G401 (cell line): ENCODE measurements at regions not wholly inside any gene's neighbourhood (a gene's known extent, or its start where the extent isn't known, plus 50 kb on each side); places are given as distances from the start of the nearest gene placed in this dataset.

Source experiments
- DNase-seq: peaks from one replicate; pipeline ENCODE4 v3.0.0-alpha.2; 2015; ENCODE audit warnings: low spot score
- in situ Hi-C: cut with HindIII; loops from 2 replicates; pipeline ENCODE4 v1.10.0; 2016; ENCODE audit warnings: low sequenced_read_pairs, mixed read lengths

DNA sequence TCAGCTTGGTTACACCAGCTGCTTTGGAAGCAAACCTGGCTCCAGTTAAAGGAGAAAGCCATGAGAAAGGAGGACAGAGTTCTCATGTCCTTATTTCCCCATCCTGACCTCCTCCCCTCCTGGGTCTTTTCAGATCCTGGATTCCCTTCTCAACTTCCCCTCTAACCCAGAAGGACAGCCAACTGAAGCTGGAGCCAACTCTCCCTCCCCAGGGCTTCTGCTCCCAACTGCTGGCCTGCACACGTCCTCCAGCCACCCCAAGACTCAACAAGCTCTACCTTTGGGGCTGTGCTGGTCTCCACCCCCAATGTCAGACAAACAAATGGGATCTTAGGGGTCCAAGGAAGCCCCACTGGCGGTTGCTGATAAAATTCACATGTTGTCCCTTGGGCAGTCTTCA, 651.1 kb upstream of the TBX3 start:
- in situ Hi-C loops, result no loop called here

DNA sequence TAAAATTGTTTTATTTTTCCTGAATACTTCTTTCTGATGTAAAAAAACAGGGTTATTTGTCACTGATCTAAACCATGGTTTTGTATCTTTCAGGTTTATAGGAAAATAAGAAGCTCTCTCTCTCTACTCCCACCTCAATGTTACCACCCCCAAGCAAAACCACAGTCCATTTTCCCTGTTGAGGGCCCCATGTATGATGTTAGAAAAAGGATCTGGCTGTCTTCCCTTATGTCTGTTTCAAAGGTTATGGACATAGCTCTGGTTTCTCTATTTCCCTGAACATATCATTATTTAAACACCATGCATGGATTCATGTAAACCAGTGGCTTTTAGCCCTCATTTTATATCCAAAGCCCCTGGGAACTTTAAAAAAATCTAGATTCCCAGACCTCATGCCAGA, 649.0 kb upstream of the TBX3 start:
- DNase-seq, result no peak
- in situ Hi-C loops, result no loop called here

More for the DNA sequence above, 651.1 kb upstream of the TBX3 start:
- DNase-seq, result no peak

DNA sequence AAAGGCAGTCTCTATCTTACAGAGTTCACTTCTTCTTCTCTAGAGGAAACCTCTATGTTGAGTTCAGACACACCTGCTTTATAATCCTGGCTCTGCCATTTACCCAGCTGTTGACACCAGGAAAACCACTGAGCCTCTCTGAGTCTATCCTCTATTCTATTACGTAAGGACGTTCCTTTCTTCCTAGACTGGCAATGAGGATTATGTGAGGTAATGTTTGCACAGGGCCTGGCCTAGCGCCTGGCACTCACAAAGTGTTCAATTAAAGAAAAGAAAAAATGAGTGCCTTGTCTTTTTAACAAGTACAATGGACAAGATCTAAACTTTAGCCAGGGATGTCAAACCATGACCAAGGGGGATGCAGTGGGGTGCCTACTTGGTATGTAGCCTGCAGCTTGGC, 641.9 kb upstream of the TBX3 start:
- no peak for DNase-seq
- in situ Hi-C loops, result no loop called here

DNA sequence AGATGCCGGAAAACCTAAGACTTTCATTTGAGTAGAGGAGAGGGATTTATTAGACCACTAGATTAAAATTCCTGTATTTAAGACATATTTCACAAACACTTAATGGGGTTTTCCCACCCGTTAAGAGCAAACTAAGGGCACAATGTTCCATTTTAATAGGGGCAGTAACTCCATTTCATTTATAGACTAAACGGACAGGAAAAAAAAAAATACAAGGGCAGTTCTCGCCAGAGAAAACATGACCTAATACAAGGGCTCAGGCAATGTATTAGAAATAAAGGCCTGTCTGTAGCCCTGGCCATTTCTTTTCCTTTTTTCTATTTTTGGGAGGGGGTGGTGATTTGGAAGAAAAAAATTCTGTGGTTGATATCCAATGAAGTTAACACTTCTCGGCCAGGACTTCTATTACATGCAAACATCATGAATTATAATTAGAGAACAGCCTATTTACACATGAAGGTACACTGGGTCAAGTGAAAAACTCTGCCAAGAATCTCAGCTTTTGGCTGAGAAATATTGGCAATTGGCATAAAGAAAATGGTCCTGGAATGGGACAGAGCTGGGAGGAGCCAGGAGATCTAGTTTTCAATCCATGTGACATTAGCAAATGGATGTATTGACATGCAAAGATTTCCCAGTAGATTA, 641.1 kb upstream of the TBX3 start:
- peak; percentile 7 for DNase-seq
- in situ Hi-C loops, result no loop called here

DNA sequence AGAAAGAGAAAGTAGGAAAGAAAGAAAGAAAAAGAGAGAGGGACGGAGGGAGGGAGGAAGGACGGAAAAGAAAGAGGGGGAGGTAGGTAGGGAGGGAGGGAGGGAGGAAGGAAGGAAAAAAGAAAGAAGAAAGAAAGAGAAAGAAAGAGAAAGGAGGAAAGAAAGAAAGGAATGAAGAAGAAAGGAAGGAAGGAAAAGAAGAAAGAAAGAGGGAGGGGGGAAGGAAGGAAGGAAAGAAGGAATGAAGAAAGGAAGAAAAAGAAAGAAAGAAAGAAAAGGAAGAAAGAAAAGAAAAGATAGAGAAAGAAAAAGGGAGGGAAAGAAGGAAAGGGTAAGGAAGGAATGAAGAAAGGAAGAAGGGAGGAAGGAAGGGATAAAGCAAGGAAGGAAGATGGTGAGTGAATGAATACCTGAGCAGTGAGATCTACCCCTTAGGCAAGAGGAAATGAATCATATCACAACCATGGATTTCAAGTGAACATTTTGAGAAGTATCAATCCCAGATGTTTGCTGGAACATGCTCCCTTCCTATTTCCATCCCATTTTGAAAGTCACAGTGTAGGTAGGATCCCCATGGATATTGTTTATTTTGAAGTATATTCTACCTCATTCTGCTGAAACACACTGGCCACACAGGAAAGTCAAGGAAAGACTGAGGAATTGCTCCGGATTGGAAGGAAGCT, 639.4 kb upstream of the TBX3 start:
- no peak for DNase-seq
- in situ Hi-C loops, result no loop called here

DNA sequence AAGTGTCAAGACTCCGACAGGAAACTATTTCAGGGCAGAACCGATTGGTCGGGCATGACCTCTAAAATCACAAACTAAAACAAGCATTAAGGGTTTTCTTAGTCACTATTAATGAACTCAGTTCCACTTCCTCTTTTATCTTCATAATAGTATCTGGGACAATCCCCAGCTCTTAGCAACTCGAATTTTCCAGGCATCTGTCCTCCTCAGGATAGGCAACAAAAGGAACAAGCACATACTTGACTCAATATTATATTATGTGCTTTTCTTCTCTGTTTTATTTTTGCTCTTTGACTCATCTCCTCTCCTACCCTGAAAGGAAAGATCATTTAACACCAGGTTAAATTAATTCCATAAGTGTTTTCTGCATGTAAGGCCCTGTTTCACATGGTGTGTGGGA, 638.3 kb upstream of the TBX3 start:
- in situ Hi-C loops, result no loop called here

DNA sequence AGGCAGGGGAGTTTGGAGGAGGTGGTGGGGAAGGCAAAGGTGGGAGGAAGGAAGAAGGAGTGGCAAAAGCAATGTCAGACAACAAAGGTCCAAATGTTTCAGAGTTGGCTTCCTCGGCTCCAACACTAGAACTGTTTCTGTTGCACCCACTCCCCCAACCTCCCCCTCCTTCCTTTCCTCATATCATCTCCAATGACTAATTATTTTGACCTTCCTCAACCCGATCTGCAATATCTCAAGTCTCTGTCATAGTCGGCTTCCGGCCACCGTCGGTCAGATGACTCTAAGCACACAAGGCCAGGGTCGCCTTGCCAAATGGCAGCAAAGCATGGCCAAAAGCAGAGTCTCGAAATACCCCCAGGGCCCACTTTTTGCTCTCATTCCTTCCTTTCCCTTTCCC, 637.0 kb upstream of the TBX3 start:
- in situ Hi-C loops, result no loop called here
- no peak for DNase-seq

More for the DNA sequence above, 638.3 kb upstream of the TBX3 start:
- no peak for DNase-seq

DNA sequence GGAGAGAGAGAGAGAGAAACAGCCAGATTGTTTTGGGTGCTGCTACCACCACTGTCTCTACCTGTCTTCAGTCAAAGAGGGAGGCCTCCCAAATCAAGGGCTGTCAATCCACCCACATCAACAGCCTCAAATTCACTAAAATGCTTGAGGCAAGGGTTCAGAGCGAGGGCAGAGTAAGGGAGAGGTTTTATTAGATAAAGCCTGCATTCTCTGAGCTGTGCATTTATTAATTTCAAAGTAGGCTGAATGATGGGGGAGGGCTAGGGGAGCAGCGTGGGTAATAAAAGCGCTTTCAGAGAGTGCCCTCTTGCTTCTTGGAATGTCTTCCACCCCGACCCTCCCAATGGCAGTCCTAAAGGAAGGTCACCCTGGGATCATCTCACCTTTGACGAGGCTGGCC, 636.5 kb upstream of the TBX3 start:
- no peak for DNase-seq
- in situ Hi-C loops, result no loop called here

DNA sequence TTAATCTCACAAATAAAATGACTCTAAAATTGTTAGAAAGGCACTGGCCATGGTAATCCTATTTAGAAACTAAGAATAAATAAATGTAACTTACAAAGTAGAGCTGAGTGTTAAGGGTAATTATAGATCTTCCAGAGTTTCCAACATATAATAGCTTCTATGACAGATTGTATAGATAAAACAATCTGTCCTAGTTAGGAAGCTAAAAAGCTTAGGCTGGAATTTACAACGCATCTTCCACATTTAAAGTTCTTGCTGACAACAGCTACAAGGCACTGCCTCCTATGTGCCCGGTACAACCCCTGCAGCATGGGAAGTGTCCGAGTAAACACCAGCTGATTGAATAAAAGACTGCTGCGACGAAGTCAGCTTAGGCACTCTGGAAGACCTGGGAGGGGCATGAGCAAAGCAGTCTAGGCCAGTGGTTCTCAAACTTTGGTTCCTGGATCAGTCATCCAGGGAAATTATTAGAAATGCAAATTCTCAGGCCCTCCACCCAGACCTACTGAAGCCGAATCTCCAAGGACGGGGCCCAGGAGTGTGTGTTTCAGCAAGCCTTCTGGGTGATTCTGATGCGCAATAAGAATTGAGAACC, 635.6 kb upstream of the TBX3 start:
- in situ Hi-C loops, result no loop called here
- no peak for DNase-seq

DNA sequence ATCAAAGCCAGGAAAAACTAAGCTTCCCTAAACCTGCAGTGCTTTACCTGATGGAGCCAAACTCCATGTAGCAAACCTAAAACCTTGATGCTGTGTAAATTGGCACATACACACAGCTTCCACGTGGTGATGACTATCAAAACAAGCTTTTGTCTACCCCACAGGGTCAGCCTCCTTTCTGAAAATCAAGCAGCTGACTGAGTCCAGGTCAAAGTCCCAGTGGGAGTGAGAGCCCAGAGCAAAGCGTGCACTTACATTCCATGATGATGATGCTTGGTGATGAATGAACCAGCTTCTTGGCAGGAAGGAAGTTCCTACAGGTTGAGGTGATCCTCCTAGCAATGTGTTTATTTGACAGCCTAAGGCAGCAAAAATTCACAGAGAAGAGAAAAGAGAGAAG, 630.0 kb upstream of the TBX3 start:
- DNase-seq, result no peak
- in situ Hi-C loops, result no loop called here

DNA sequence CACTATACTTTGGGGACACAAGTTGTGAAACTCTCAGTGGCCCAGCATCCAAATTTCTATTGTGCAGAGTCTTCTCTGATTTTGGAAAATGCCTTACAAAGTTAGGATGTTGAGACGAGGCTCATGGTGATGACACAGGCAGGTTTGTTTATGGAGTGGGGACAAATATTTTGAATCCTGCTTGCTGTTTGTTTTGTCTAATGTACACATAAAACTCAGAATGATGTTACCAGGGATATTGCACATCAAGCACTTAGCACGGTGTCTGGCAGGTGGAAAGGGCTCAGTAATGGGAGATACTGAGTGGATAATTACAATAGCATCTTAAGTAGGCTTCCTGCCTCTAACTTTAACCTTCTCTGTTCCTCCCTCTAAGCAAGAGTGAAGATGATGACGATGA, 628.9 kb upstream of the TBX3 start:
- in situ Hi-C loops, result no loop called here
- no peak for DNase-seq

DNA sequence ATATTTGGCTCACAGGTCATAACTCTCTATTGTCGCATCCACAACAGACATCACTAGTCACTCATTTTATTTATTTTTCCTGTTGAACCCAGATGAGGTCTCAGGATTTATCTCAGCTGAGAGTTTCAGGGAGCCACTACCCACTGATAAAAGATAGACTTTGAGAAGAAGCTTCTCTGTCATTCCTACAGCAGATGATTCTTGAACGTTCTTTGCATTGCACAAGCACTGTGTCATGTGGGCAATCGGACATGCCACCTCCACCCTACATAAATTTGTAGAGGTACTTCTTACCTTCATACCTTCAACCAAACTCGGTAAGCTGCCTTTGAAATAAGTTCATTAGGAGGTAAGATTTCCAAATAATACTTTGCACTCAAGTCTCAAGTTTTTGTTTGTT, 627.9 kb upstream of the TBX3 start:
- DNase-seq, result no peak
- in situ Hi-C loops, result no loop called here

DNA sequence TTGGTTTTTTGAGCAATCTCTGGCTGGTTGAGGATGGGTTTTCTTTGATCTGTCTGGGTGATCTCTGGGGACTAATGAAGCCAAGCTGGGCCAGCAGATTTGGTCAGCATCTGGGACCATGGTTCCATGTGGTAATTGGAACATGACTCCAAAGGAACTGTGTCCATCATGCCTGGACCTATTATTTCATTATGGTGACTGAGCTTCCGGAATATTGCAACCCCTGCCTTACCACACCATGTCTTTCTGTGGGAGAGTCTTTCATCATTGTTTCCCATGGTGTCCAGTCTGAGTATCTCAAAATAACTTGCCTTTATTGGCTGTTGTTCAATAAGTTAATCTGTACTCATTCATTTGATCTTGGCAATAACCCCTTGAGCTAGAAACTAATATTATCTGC, 624.9 kb upstream of the TBX3 start:
- in situ Hi-C loops, result no loop called here
- DNase-seq, result no peak

DNA sequence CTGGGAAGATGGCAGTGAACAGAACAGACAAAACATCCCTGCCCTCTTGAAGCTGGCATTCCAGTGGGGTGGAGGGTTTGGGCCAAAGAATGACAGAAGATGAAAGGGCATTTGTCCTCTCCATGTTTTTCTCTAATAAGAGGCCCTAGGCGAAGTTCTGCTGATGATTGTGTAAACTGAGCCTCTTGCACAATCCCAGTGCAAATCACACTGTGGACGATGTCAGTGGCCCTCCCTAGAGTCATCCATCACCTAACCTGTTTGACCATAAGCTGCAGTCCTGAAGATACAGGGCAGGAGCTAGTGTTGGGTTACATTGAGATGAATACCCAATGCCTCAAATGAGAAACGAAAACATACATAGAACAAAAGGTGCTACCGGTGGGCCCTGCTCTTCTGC, 622.4 kb upstream of the TBX3 start:
- in situ Hi-C loops, result no loop called here
- DNase-seq, result no peak

DNA sequence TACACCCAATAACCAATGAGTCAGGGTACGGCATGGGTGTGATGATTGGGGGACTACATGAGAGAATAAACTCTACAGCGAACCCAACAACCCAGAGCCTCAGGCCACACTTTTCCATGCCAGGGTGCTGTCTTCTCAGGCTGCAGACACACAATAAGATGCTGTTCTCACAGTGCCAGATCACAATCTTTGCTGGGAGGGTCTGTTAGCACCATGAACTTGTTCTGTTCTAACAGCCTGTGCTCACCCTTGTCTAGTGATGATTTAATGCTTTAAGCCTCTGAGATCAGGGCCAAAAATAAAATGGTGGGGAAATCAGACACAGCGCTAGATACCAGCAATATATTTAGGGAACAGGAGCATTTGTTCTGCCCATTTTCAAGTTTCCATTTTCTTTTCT, 621.9 kb upstream of the TBX3 start:
- DNase-seq, result no peak
- in situ Hi-C loops, result no loop called here

DNA sequence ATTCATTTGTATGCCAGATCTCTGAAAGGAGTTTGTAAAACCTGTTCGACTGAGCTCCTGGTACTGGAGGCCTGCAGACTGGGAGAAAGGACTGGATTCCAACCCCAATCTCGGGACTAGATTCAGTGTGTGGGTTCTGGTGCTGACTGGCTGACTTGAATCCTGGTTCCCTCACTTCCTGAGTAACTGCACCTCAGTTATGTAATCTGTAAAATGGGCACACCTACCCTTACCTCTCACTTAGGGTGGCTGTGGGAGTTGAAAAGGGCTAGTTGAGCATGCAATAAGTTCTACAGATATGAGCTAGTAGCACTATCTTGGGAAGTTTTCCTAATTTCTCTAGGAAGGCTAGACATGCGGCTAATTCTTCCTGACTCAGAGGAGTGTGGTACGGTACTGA, 621.3 kb upstream of the TBX3 start:
- in situ Hi-C loops, result no loop called here
- DNase-seq, result no peak

DNA sequence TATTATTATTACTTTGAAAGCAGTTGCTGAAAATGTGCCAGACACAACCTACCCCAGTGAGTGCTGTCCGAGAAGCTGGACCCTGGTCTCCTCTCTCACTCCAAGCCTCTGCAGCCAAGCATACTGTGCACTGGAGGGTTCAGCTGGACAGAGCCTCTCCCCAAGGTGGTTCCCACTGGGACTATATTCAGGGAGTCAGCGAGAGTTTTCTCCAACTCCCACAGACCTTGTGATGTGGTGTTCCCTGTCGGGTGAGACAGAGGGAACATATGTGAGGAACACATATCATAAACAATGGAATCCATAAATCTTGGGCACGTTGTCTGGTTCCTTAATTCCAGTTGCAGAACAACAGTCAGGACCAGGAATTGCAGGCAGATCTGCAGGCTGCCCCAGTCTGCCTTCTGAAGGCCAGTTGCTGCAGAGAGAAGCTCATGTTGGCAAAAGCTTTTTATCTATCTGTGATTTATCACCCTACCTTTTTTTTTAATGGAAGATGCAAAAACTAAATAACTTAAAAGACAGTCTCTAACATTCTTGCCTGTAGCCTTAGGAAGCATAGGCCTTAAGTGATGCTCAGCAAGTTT, 619.8 kb upstream of the TBX3 start:
- in situ Hi-C loops, result no loop called here
- DNase-seq, result no peak

DNA sequence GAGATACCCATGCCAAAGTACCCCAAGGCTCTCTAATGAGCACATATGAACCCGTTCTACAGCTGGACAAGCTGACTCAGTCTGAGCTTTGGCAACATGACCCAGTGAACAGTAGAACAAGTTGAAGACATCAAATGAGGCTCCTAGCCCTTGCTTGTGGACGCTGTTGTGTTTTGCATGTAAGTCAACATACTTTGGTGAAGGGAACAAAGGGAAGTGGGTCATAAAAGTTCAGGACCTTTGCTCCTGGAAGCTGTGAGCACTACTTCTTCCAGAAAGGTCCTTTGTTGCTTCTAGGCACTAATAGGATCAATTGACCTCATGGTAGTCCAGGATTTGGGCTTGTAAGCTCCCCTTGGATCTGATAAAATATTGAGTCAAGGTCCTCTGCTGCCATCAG, 613.5 kb upstream of the TBX3 start:
- in situ Hi-C loops, result no loop called here
- DNase-seq, result no peak

DNA sequence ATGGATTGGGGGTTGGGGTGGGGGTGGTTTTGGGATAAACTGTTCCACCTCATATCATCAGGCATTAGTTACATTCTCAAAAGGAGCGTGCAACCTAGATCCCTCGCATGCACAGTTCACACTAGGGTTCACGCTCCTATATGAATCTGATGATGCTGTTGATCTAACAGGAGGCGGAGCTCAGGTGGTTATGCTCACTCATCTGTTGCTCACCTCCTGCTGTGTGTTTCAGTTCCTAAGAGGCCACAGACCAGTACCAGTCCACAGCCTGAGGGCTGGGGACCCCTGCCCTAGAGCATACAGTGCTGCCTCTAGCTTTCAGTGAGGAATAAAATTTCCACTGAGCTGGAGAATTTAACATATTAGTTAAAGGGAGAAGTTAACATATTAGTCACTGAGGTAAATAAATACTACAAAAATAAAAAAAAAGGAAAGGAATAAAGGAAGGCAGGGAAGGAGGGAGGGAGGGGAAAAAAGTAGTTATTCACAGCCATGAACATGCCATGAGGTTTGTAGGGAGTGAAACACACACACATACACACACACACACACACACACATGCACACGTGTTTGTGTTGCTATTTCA, 612.7 kb upstream of the TBX3 start:
- in situ Hi-C loops, result no loop called here
- no peak for DNase-seq

DNA sequence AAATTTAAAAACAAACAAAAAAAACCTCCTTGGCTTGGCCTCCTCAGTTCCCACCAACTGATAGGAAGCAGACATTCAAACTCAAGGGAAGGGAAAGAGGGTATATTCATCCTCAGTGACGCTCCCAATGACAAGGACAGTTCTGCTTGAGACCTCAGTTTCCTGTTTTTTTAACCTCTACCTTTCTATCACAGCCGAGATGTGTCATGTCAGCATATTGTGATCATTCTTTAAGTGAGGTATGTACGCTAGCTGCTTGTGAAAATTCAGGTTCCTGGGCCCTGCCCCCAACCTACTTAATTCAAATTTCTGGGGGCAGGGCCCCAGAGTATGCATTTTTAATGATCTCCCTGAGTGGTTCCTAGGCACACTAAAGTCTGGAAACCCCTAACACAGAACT, 611.9 kb upstream of the TBX3 start:
- in situ Hi-C loops, result no loop called here

More for the DNA sequence above, 611.9 kb upstream of the TBX3 start:
- DNase-seq, result no peak
